GM23338 (cell line): ENCODE measurements at regions not wholly inside any gene's neighbourhood (a gene's known extent, or its start where the extent isn't known, plus 50 kb on each side); places are given as distances from the start of the nearest gene placed in this dataset.

Experiments
- ATAC-seq: fragments of 200-7000 bp; cut with Tn5 transposase; 3 replicates; pipeline ENCODE4 v1.9.1; 2020
- DNase-seq: peaks from one replicate; pipeline ENCODE4 v3.0.0-alpha.2; 2015; ENCODE audit warnings: low spot score
- H2AFZ ChIP-seq: fragments of 200-600 bp; sonication (generic); 2 replicates; pipeline ENCODE4 v1.8.0; 2016; ENCODE audit warnings: antibody characterized with exemption, mild to moderate bottlenecking, moderate library complexity
- H3F3A ChIP-seq: fragments of 200-600 bp; sonication (generic); replicated peaks from 2 replicates; pipeline ENCODE4 v1.8.0; 2017; ENCODE audit warnings: antibody characterized with exemption, mixed run types, low read depth
- H3K27ac ChIP-seq: fragments of 200-600 bp; sonication (generic); 2 replicates; pipeline ENCODE4 v1.6.1; 2016; ENCODE audit warnings: low read depth
- H3K27me3 ChIP-seq: fragments of 200-600 bp; sonication (generic); 2 replicates; pipeline ENCODE4 v1.8.0; 2016; ENCODE audit warnings: mild to moderate bottlenecking, mixed run types, moderate library complexity; ENCODE audit not compliant: insufficient read depth
- H3K36me3 ChIP-seq: fragments of 200-600 bp; sonication (generic); 2 replicates; pipeline ENCODE4 v1.8.0; 2016; ENCODE audit warnings: mild to moderate bottlenecking; ENCODE audit not compliant: insufficient read depth
- H3K4me1 ChIP-seq: fragments of 200-600 bp; sonication (generic); 2 replicates; pipeline ENCODE4 v1.8.0; 2016; ENCODE audit warnings: mild to moderate bottlenecking, moderate library complexity; ENCODE audit not compliant: insufficient read depth
- H3K4me2 ChIP-seq: fragments of 200-600 bp; sonication (generic); 2 replicates; pipeline ENCODE4 v1.7.1; 2017; ENCODE audit warnings: mixed run types
- H3K4me3 ChIP-seq: fragments of 200-600 bp; sonication (generic); 2 replicates; pipeline ENCODE4 v1.6.1; 2016; ENCODE audit warnings: mixed run types
- H3K79me2 ChIP-seq: fragments of 200-600 bp; sonication (generic); replicated peaks from 2 replicates; pipeline ENCODE4 v1.8.0; 2017; ENCODE audit warnings: mild to moderate bottlenecking; ENCODE audit not compliant: insufficient read depth
- H3K9me2 ChIP-seq: fragments of 200-600 bp; sonication (generic); 2 replicates; pipeline ENCODE4 v1.8.0; 2017; ENCODE audit not compliant: insufficient read depth
- H4K20me1 ChIP-seq: fragments of 200-600 bp; sonication (generic); replicated peaks from 2 replicates; pipeline ENCODE4 v1.8.0; 2017; ENCODE audit warnings: mild to moderate bottlenecking; ENCODE audit not compliant: insufficient read depth
- H3K27ac Mint-ChIP-seq: 2 replicates; pipeline ENCODE4 v1.8.0; 2020; ENCODE audit warnings: inconsistent platforms, mild to moderate bottlenecking, moderate library complexity, mixed read lengths
- H3K27me3 Mint-ChIP-seq: 3 replicates; pipeline ENCODE4 v1.8.0; 2022; ENCODE audit warnings: low read depth, mild to moderate bottlenecking, moderate library complexity, mixed read lengths, inconsistent platforms; ENCODE audit not compliant: insufficient read depth, poor library complexity
- H3K36me3 Mint-ChIP-seq: 3 replicates; pipeline ENCODE4 v1.8.0; 2021; ENCODE audit warnings: low read depth, mild to moderate bottlenecking, inconsistent platforms, moderate library complexity, mixed read lengths
- H3K4me1 Mint-ChIP-seq: 3 replicates; pipeline ENCODE4 v1.8.0; 2020; ENCODE audit warnings: mild to moderate bottlenecking, inconsistent platforms, mixed read lengths
- H3K4me3 Mint-ChIP-seq: 3 replicates; pipeline ENCODE4 v1.8.0; 2021; ENCODE audit warnings: moderate library complexity, mild to moderate bottlenecking, inconsistent platforms, mixed read lengths
- H3K9me3 Mint-ChIP-seq: 3 replicates; pipeline ENCODE4 v1.8.0; 2020; ENCODE audit warnings: moderate library complexity, mild to moderate bottlenecking, inconsistent platforms, mixed read lengths
- CREB1 ChIP-seq: fragments of 250-450 bp; sonication (Bioruptor Pico); IDR thresholded peaks from 2 replicates; pipeline ENCODE4 v1.5.0; 2020; ENCODE audit warnings: low read depth, mild to moderate bottlenecking, moderate library complexity
- CTCF ChIP-seq, 2 experiments: fragments of 200-600 bp in 1 of 2; sonication (generic) in 1 of 2; conservative IDR thresholded peaks; 2 replicates each; pipeline versions ENCODE4 v1.5.1 to v1.6.1; 2016 to 2017; ENCODE audit warnings: antibody characterized with exemption in 2 of 2, low read depth in 2 of 2, mild to moderate bottlenecking in 2 of 2, moderate library complexity in 1 of 2
- ETS1 ChIP-seq: IDR thresholded peaks from 2 replicates; pipeline ENCODE4 v1.6.1; 2016; ENCODE audit warnings: antibody characterized with exemption
- EZH2 ChIP-seq: fragments of 200-600 bp; sonication (generic); IDR thresholded peaks from one replicate; pipeline ENCODE4 v1.8.0; 2017; ENCODE audit warnings: antibody characterized with exemption, mild to moderate bottlenecking, low read depth; ENCODE audit not compliant: unreplicated experiment
- EZH2phosphoT487 ChIP-seq: fragments of 200-600 bp; sonication (generic); IDR thresholded peaks from one replicate; pipeline ENCODE4 v1.8.1; 2018; ENCODE audit warnings: antibody characterized with exemption; ENCODE audit not compliant: unreplicated experiment
- JUNB ChIP-seq: IDR thresholded peaks from one replicate; pipeline ENCODE4 v1.6.1; 2016; ENCODE audit warnings: antibody characterized with exemption; ENCODE audit not compliant: unreplicated experiment
- NANOG ChIP-seq: IDR thresholded peaks from 2 replicates; pipeline ENCODE4 v1.6.1; 2016; ENCODE audit warnings: antibody characterized with exemption, borderline replicate concordance
- POLR2AphosphoS5 ChIP-seq: IDR thresholded peaks from 2 replicates; pipeline ENCODE4 v1.6.1; 2016; ENCODE audit warnings: antibody characterized with exemption, low read depth
- REST ChIP-seq: IDR thresholded peaks from one replicate; pipeline ENCODE4 v1.6.1; 2018; ENCODE audit warnings: antibody characterized with exemption; ENCODE audit not compliant: unreplicated experiment
- STAT1 ChIP-seq: IDR thresholded peaks from one replicate; pipeline ENCODE4 v1.6.1; 2016; ENCODE audit warnings: antibody characterized with exemption; ENCODE audit not compliant: unreplicated experiment
- ZNF114 ChIP-seq: fragments of 250-450 bp; sonication (Bioruptor Pico); IDR thresholded peaks from 2 replicates; pipeline ENCODE4 v1.5.0; 2020; ENCODE audit warnings: mild to moderate bottlenecking, moderate library complexity
- ZNF331 ChIP-seq: fragments of 250-450 bp; sonication (Bioruptor Pico); IDR thresholded peaks from 2 replicates; pipeline ENCODE4 v1.5.0; 2020; ENCODE audit warnings: low read depth, mild to moderate bottlenecking, moderate library complexity
- ZNF462 ChIP-seq: fragments of 250-450 bp; sonication (Bioruptor Pico); IDR thresholded peaks from 2 replicates; pipeline ENCODE4 v1.5.0; 2020; ENCODE audit warnings: mild to moderate bottlenecking, moderate library complexity

GRCh38 chr12:17056546-17056945, 450.6 kb upstream of the LMO3 start:
- ATAC-seq (no peak), DNase-seq (no peak)
- Histone ChIP-seq H4K20me1 (no peaks in the 10 kb centered on the region), H3K4me1 (no peaks in the 10 kb centered on the region), H3K27ac (no peak overlapping the region), H3K79me2 (no peaks in the 10 kb centered on the region), H3K36me3 (no peaks in the 10 kb centered on the region), H3K9me2 (no peaks in the 10 kb centered on the region), H3K4me2 (no peak overlapping the region), H3F3A (no peaks in the 10 kb centered on the region), H3K4me3 (no peak overlapping the region), H2AFZ (no peak overlapping the region), H3K27me3 (no peaks in the 10 kb centered on the region)
- no peaks in the 10 kb centered on the region for H3K27me3 Mint-ChIP-seq
- no peak overlapping the region for H3K27ac Mint-ChIP-seq
- no peaks in the 10 kb centered on the region for H3K4me1 Mint-ChIP-seq
- no peaks in the 10 kb centered on the region for H3K36me3 Mint-ChIP-seq
- H3K9me3 Mint-ChIP-seq = peaks cover 4% of the 10 kb centered on the region; the same call in 1 of the 3 replicates
- no peak for TF ChIP-seq STAT1
- TF ChIP-seq POLR2AphosphoS5 = no peak
- TF ChIP-seq NANOG = no peak
- TF ChIP-seq CREB1 (CRISPR knock-in tag) = no peak
- no peak for TF ChIP-seq EZH2
- no peak for TF ChIP-seq JUNB
- no peak for TF ChIP-seq REST
- no peak for TF ChIP-seq ZNF114 (CRISPR knock-in tag)
- TF ChIP-seq EZH2phosphoT487 = no peak
- no peak for TF ChIP-seq ETS1
- TF ChIP-seq ZNF331 (CRISPR knock-in tag) = no peak
- no peak for TF ChIP-seq CTCF (conservative IDR thresholded peaks at IDR 0.05; ENCODE audit: low read depth in 2 of 2)
- no peak for TF ChIP-seq ZNF462 (CRISPR knock-in tag)
- no peak overlapping the region for H3K4me3 Mint-ChIP-seq
